ENCODE measurements at regions not wholly inside any gene's neighbourhood (a gene's known extent, or its start where the extent isn't known, plus 50 kb on each side); places are given as distances from the start of the nearest gene placed in this dataset.

GRCh38 chr6:80622641-80623040, 516.2 kb downstream of the BCKDHB start:
- Histone ChIP-seq H3K36me3 (no peaks in the 10 kb centered on the region), H3K9me3 (no peaks in the 10 kb centered on the region; the same call in none of the 2 replicates), H3K4me3 (ENCODE audit: low read depth, low read length) (no peak overlapping the region), H3K4me1 (no peaks in the 10 kb centered on the region), H3K27me3 (no peaks in the 10 kb centered on the region)
- TF ChIP-seq CTCF (IDR thresholded peaks at IDR 0.05; ENCODE audit: low read depth, low read length) = no peak
- DNase-seq = no peak

GRCh38 chr6:80618953-80619352, 512.5 kb downstream of the BCKDHB start:
- Histone ChIP-seq H3K9me3 (no peaks in the 10 kb centered on the region; the same call in 1 of the 2 replicates), H3K27me3 (no peaks in the 10 kb centered on the region), H3K36me3 (no peaks in the 10 kb centered on the region), H3K4me3 (ENCODE audit: low read depth, low read length) (no peak overlapping the region), H3K4me1 (no peaks in the 10 kb centered on the region)
- DNase-seq = no peak
- TF ChIP-seq CTCF (IDR thresholded peaks at IDR 0.05; ENCODE audit: low read depth, low read length) = no peak

GRCh38 chr6:80610846-80611245, 504.4 kb downstream of the BCKDHB start:
- DNase-seq = no peak
- H3K9me3 ChIP-seq = no peaks in the 10 kb centered on the region; the same call in 1 of the 2 replicates
- no peaks in the 10 kb centered on the region for H3K27me3 ChIP-seq
- no peaks in the 10 kb centered on the region for H3K36me3 ChIP-seq
- H3K4me3 ChIP-seq (ENCODE audit: low read depth, low read length) = no peak overlapping the region
- H3K4me1 ChIP-seq = no peaks in the 10 kb centered on the region
- no peak for TF ChIP-seq CTCF (IDR thresholded peaks at IDR 0.05; ENCODE audit: low read depth, low read length)

- no peak for DNase-seq
- Histone ChIP-seq H3K36me3 (no peaks in the 10 kb centered on the region), H3K4me3 (ENCODE audit: low read depth, low read length) (no peak overlapping the region), H3K4me1 (no peaks in the 10 kb centered on the region), H3K27me3 (no peaks in the 10 kb centered on the region), H3K9me3 (no peaks in the 10 kb centered on the region; the same call in 1 of the 2 replicates)
- TF ChIP-seq CTCF (IDR thresholded peaks at IDR 0.05; ENCODE audit: low read depth, low read length) = no peak
Measured at GRCh38 chr6:80608881-80609280, 502.4 kb downstream of the BCKDHB start.

- no peak for DNase-seq
- Histone ChIP-seq H3K36me3 (no peaks in the 10 kb centered on the region), H3K27me3 (no peaks in the 10 kb centered on the region), H3K4me1 (no peaks in the 10 kb centered on the region), H3K9me3 (no peaks in the 10 kb centered on the region; the same call in 1 of the 2 replicates), H3K4me3 (ENCODE audit: low read depth, low read length) (no peak overlapping the region)
- no peak for TF ChIP-seq CTCF (IDR thresholded peaks at IDR 0.05; ENCODE audit: low read depth, low read length)
Measured at GRCh38 chr6:80607811-80608391, 501.4 kb downstream of the BCKDHB start.

- Histone ChIP-seq H3K4me3 (ENCODE audit: low read depth, low read length) (no peak overlapping the region), H3K9me3 (no peaks in the 10 kb centered on the region), H3K27me3 (no peaks in the 10 kb centered on the region), H3K4me1 (no peaks in the 10 kb centered on the region), H3K36me3 (no peaks in the 10 kb centered on the region)
- peak; percentile 13 for DNase-seq
- peak; percentile 71 for TF ChIP-seq CTCF (IDR thresholded peaks at IDR 0.05; ENCODE audit: low read depth, low read length)
Measured at GRCh38 chr6:80605165-80605989, 498.9 kb downstream of the BCKDHB start.
